Heart left ventricle (tissue), 16 donors: ENCODE measurements at regions not wholly inside any gene's neighbourhood (a gene's known extent, or its start where the extent isn't known, plus 50 kb on each side); places are given as distances from the start of the nearest gene placed in this dataset.

Experiments used
- ATAC-seq, 4 donors: fragments of 200-7000 bp; cut with Tn5 transposase; one replicate each; pipeline ENCODE4 v1.9.1; 2020 to 2022; ENCODE audit warnings: moderate library complexity in 4 of 4, mild to moderate bottlenecking in 3 of 4, moderate number of reproducible peaks in 1 of 4
- DNase-seq, 5 donors: peaks; one replicate each; pipeline ENCODE4 v3.0.0-alpha.2; 2020
- H3K27ac ChIP-seq, 12 donors: fragments of 200-600 bp; sonication (generic) in 4 of 12; one replicate each; pipeline versions ENCODE4 v1.5.0 to v1.8.0; 2016 to 2022; ENCODE audit warnings: mild to moderate bottlenecking in 2 of 12
- H3K27me3 ChIP-seq, 9 donors: fragments of 200-600 bp; sonication (generic) in 2 of 9; one replicate each; pipeline versions ENCODE4 v1.5.1 to v1.8.0; 2016 to 2022; ENCODE audit warnings: mild to moderate bottlenecking in 3 of 9
- H3K36me3 ChIP-seq, 9 donors: fragments of 200-600 bp; sonication (generic) in 2 of 9; one replicate each; pipeline versions ENCODE4 v1.5.0 to v1.8.0; 2018 to 2022; ENCODE audit warnings: mild to moderate bottlenecking in 2 of 9
- H3K4me1 ChIP-seq, 12 donors: fragments of 200-600 bp; sonication (generic) in 4 of 12; one replicate each; pipeline versions ENCODE4 v1.5.0 to v1.8.0; 2016 to 2022; ENCODE audit warnings: mild to moderate bottlenecking in 3 of 12
- H3K4me3 ChIP-seq, 12 donors: fragments of 200-600 bp; sonication (generic) in 4 of 12; one replicate each; pipeline versions ENCODE4 v1.5.0 to v1.8.0; 2017 to 2022; ENCODE audit warnings: mild to moderate bottlenecking in 9 of 12, moderate library complexity in 4 of 12
- H3K9me3 ChIP-seq, 12 donors: fragments of 200-600 bp; sonication (generic) in 4 of 12; one replicate each; pipeline versions ENCODE4 v1.5.0 to v1.8.0; 2016 to 2022; ENCODE audit warnings: mild to moderate bottlenecking in 1 of 12
- CTCF ChIP-seq, 12 donors: fragments of 200-600 bp; sonication (generic) in 4 of 12; IDR thresholded peaks; one replicate each; pipeline versions ENCODE4 v1.5.0 to v1.8.0; 2018 to 2022; ENCODE audit warnings: antibody characterized with exemption in 12 of 12, mild to moderate bottlenecking in 5 of 12
- POLR2A ChIP-seq, 2 donors: fragments of 450-650 bp; IDR thresholded peaks; one replicate each; pipeline ENCODE4 v1.6.1; 2017; ENCODE audit warnings: antibody characterized with exemption in 2 of 2, mild to moderate bottlenecking in 2 of 2, moderate library complexity in 2 of 2
- WGBS, 4 donors: extraction: QIAGEN DNeasy Blood & Tissue Kit in 2 of 4; methylation state at CpG; one replicate each; pipeline versions ENCODE4 v1.1.5 to v1.1.7; 2013 to 2018; 5-methylcytosine and 5-hydroxymethylcytosine counted together
- intact Hi-C, 10 donors: fragments of 100-400 bp; cut with DNase I; formaldehyde crosslinking; loops; one replicate each; pipeline versions ENCODE4 v1.11.1 to v1.14.2; 2022
- donor health status: ischemic (EF 13 %, LVEDD 7.1; RV severe dilation, severe dysfunction).
- donor health status: healthy with polysubstance abuse.
- donor health status: DM: no; HTN: yes; CAD: no.
- donor health status: DM: no; HTN: no; CAD: no.
- donor health status: ischemic (EF 25% LVEDD 6.9; RV normal size, moderate dysfunction).
- donor health status: ischemic (EF 25% LVEDD 5.7; RV mildly dilated, moderate dysfunction).
- donor health status: healthy.
- donor health status: DM: yes; HTN: yes; CAD: no.
- donor health status: ischemic (EF 35%, LVEDD 5.7; RV mildly dilated, moderate dysfunction).
- donor health status: nonischemic (EF 11% LVEDD 7.7; RV severe dilation, severe dysfunction).
- donor health status: DM: yes; HTN: yes; CAD: no.
- donor health status: PGD.
- donor health status: ischemic (EF 29% LVEDD 5.4; RV normal size, mild dysfunction).
- donor health status: nonischemic (EF 23%, LVEDD 6.1; RV moderate dilation, normal function).

GRCh38 chr10:6336016-6336415 is 133.3 kb downstream of the PFKFB3 start:
- DNase-seq (no peak), ATAC-seq (no peak)

DNA sequence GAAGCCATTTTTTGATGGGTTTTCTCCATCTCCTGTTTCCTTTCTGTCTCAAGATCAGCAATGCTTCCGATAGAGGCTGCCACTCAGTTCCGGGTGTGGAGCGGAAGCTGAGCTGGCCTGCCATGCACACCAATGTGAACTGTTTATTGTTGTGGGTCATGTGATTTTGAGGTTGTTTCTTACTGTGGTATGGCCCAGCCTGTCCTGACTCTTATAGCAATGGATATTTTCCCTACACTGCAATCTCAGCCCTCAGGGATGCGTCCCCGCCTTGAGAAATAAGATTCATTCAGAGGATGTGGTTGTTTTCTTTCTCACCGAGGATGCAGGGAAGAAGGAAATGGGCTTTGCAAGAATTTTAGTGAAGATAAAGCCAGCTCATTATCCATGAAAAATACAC is 134.7 kb downstream of the PFKFB3 start:
- TF ChIP-seq POLR2A (IDR thresholded peaks at IDR 0.05) = no peak
- TF ChIP-seq CTCF (IDR thresholded peaks at IDR 0.05) = no peak
- intact Hi-C loops = no loop called here

More at GRCh38 chr10:6336016-6336415, 133.3 kb downstream of the PFKFB3 start:
- 84 to 91% (median 87%) methylated on average over 3 of the region's 3 CpGs for WGBS, 4 donors
- intact Hi-C loops = no loop called here
- no peaks in the 10 kb centered on the region for H3K36me3 ChIP-seq
- H3K27ac ChIP-seq = no peak overlapping the region
- TF ChIP-seq CTCF (IDR thresholded peaks at IDR 0.05) (no peak), POLR2A (IDR thresholded peaks at IDR 0.05) (no peak)
- H3K27me3 ChIP-seq = no peaks in the 10 kb centered on the region
- no peaks in the 10 kb centered on the region for H3K4me1 ChIP-seq
- H3K9me3 ChIP-seq = no peaks in the 10 kb centered on the region
- H3K4me3 ChIP-seq = no peak overlapping the region

GRCh38 chr10:6338361-6338760 is 135.6 kb downstream of the PFKFB3 start:
- no peaks in the 10 kb centered on the region for H3K27me3 ChIP-seq
- no peak overlapping the region for H3K27ac ChIP-seq
- TF ChIP-seq POLR2A (IDR thresholded peaks at IDR 0.05) = no peak
- TF ChIP-seq CTCF (IDR thresholded peaks at IDR 0.05) = no peak
- H3K4me1 ChIP-seq = no peaks in the 10 kb centered on the region
- intact Hi-C loops = no loop called here
- H3K4me3 ChIP-seq = no peak overlapping the region
- H3K36me3 ChIP-seq = no peaks in the 10 kb centered on the region
- DNase-seq (no peak), ATAC-seq (no peak)
- WGBS, 4 donors = 82 to 90% (median 85%) methylated on average over 7 of the region's 7 CpGs
- no peaks in the 10 kb centered on the region for H3K9me3 ChIP-seq

More for the DNA sequence above, 134.7 kb downstream of the PFKFB3 start:
- Histone ChIP-seq H3K36me3 (no peaks in the 10 kb centered on the region), H3K27me3 (no peaks in the 10 kb centered on the region), H3K27ac (no peak overlapping the region), H3K9me3 (no peaks in the 10 kb centered on the region), H3K4me1 (no peaks in the 10 kb centered on the region), H3K4me3 (no peak overlapping the region)
- no peak for ATAC-seq
- no peak for DNase-seq
- 50 to 64% (median 57%) methylated on average over 6 of the region's 6 CpGs for WGBS, 4 donors

DNA sequence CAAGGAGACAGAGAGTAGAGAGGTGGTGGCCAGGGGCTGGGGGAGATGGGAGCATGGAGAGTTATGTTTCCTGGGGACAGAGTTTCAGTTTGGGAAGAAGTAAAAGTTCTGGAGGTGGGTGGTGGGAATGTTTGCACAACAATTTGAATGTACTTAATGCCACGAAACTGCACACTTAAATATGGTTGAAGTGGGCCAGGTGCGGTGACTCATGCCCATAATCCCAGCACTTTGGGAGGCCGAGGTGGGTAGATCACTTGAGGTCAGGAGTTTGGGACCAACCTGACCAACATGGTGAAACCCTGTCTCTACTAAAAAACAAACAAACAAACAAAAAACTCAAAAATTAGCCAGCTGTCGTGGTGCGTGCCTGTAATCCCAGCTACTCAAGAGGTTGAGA is 137.2 kb downstream of the PFKFB3 start:
- H3K4me1 ChIP-seq = no peaks in the 10 kb centered on the region
- no peak overlapping the region for H3K27ac ChIP-seq
- no peaks in the 10 kb centered on the region for H3K9me3 ChIP-seq
- H3K27me3 ChIP-seq = no peaks in the 10 kb centered on the region
- WGBS, 4 donors = 93 to 96% (median 95%) methylated on average over 5 of the region's 5 CpGs
- intact Hi-C loops = no loop called here
- DNase-seq (no peak), ATAC-seq (no peak)
- no peaks in the 10 kb centered on the region for H3K36me3 ChIP-seq
- no peak overlapping the region for H3K4me3 ChIP-seq
- no peak for TF ChIP-seq POLR2A (IDR thresholded peaks at IDR 0.05)
- TF ChIP-seq CTCF (IDR thresholded peaks at IDR 0.05) = no peak
